NCI-H460 (cell line): ENCODE measurements at regions not wholly inside any gene's neighbourhood (a gene's known extent, or its start where the extent isn't known, plus 50 kb on each side); places are given as distances from the start of the nearest gene placed in this dataset.
"Not testable (repeated sequence)": the region's sequence is repeated elsewhere in the genome, so short reads cannot be mapped to it uniquely, and the experiment has no call there.

Source experiments
- DNase-seq: peaks from one replicate; pipeline ENCODE4 v3.0.0-alpha.2; 2016; ENCODE audit warnings: low read depth; ENCODE audit errors: extremely low read depth

- no peak for DNase-seq
Measured at GRCh38 chr18:22499421-22499820, 81.7 kb upstream of the CTAGE1 start.

- no peak for DNase-seq
Measured at GRCh38 chr18:22503803-22504202, 86.1 kb upstream of the CTAGE1 start.

- no peak for DNase-seq
Measured at GRCh38 chr18:22504251-22505030, 86.7 kb upstream of the CTAGE1 start.

GRCh38 chr18:22505141-22505591 lies 87.5 kb upstream of the CTAGE1 start:
- DNase-seq = no peak

- no peak for DNase-seq
Measured at GRCh38 chr18:22507055-22507454, 89.3 kb upstream of the CTAGE1 start.

- no peak for DNase-seq
Measured at GRCh38 chr18:22509423-22509822, 91.7 kb upstream of the CTAGE1 start.

- no peak for DNase-seq
Measured at GRCh38 chr18:22510697-22511096, 93.0 kb upstream of the CTAGE1 start.

- no peak for DNase-seq
Measured at GRCh38 chr18:22513721-22514481, 96.2 kb upstream of the CTAGE1 start.

- no peak for DNase-seq
Measured at GRCh38 chr18:22514655-22515054, 96.9 kb upstream of the CTAGE1 start.

GRCh38 chr18:22515250-22515649 lies 97.5 kb upstream of the CTAGE1 start:
- DNase-seq = no peak

GRCh38 chr18:22517356-22517755 lies 99.6 kb upstream of the CTAGE1 start:
- DNase-seq = no peak

- DNase-seq = no peak
Measured at GRCh38 chr18:22521026-22521707, 103.5 kb upstream of the CTAGE1 start.

GRCh38 chr18:22523481-22523880 lies 105.8 kb upstream of the CTAGE1 start:
- no peak for DNase-seq

GRCh38 chr18:22524783-22525182 lies 107.1 kb upstream of the CTAGE1 start:
- no peak for DNase-seq

- no peak for DNase-seq
Measured at GRCh38 chr18:22525313-22525712, 107.6 kb upstream of the CTAGE1 start.

- no peak for DNase-seq
Measured at GRCh38 chr18:22525883-22526282, 108.2 kb upstream of the CTAGE1 start.

- no peak for DNase-seq
Measured at GRCh38 chr18:22528291-22528690, 110.6 kb upstream of the CTAGE1 start.

- DNase-seq = not testable (repeated sequence)
Measured at GRCh38 chr18:22534706-22535105, 117.0 kb upstream of the CTAGE1 start.

- DNase-seq = no peak
Measured at GRCh38 chr18:22536558-22536957, 118.8 kb upstream of the CTAGE1 start.

- DNase-seq = no peak
Measured at GRCh38 chr18:22538426-22538825, 120.7 kb upstream of the CTAGE1 start.

GRCh38 chr18:22539051-22539765 lies 121.5 kb upstream of the CTAGE1 start:
- no peak for DNase-seq
